ENCODE measurements at regions not wholly inside any gene's neighbourhood (a gene's known extent, or its start where the extent isn't known, plus 50 kb on each side); places are given as distances from the start of the nearest gene placed in this dataset.

DNA sequence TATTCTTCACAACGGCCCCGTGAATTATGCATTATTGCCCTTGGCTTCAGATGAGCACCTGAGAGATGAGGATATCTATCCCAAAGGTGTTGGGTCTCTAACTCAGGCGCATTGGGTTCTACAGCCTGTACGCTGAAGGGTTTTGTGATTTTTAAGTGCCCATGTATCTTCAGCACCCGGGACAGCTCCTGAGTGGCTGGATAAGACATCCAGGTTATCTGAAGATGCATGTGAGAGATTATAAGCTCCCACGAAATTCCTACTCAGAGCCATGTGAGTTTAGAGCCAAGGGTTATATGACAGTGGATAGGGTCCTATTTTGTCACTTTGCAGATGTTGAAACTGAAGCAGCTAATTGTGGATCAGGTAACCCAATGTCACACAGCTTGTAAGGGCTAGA is 612.3 kb upstream of the EEF2KMT start:
- no peak for TF ChIP-seq POLR2A (IDR thresholded peaks at IDR 0.05; ENCODE audit: low read depth, low read length)
- no peak for TF ChIP-seq POLR2AphosphoS5 (IDR thresholded peaks at IDR 0.05; ENCODE audit: low read depth, low read length)

Measured in GM12892 (cell line).